Uterus (tissue), 2 donors: ENCODE measurements at regions not wholly inside any gene's neighbourhood (a gene's known extent, or its start where the extent isn't known, plus 50 kb on each side); places are given as distances from the start of the nearest gene placed in this dataset.

Experiments
- CTCF ChIP-seq, 4 experiments: fragments of 200-600 bp in 2 of 4; fragments of 450-650 bp in 2 of 4; sonication (generic) in 2 of 4; IDR thresholded peaks; one replicate each; pipeline ENCODE4 v1.5.1; 2016 to 2019; ENCODE audit warnings: antibody characterized with exemption in 4 of 4, mild to moderate bottlenecking in 2 of 4, moderate library complexity in 1 of 4
- POLR2A ChIP-seq, 2 donors: fragments of 450-650 bp; IDR thresholded peaks; one replicate each; pipeline ENCODE4 v1.6.1; 2016; ENCODE audit warnings: antibody characterized with exemption in 2 of 2, mild to moderate bottlenecking in 1 of 2, moderate library complexity in 1 of 2

GRCh38 chr11:122202951-122203456 lies 87.0 kb upstream of the BLID start:
- TF ChIP-seq CTCF (IDR thresholded peaks at IDR 0.05), result peak; percentile 91 to 98 (median 96)
- no peak for TF ChIP-seq POLR2A (IDR thresholded peaks at IDR 0.05)
